Memory B cell (primary cell): ENCODE measurements at regions not wholly inside any gene's neighbourhood (a gene's known extent, or its start where the extent isn't known, plus 50 kb on each side); places are given as distances from the start of the nearest gene placed in this dataset.

Experiments used
- ATAC-seq: fragments of 150-1000 bp; cut with Tn5 transposase; 2 replicates; pipeline ENCODE4 v1.10.0; 2021; ENCODE audit warnings: low read depth, mild to moderate bottlenecking, moderate library complexity
- DNase-seq, 2 donors: peaks; one replicate each; pipeline ENCODE4 v3.0.0; 2022; ENCODE audit warnings: low spot score in 2 of 2
- H3K27ac Mint-ChIP-seq: one replicate; pipeline ENCODE4 v1.8.0; 2022; ENCODE audit warnings: mild to moderate bottlenecking, moderate library complexity, mixed read lengths
- H3K27me3 Mint-ChIP-seq: one replicate; pipeline ENCODE4 v1.8.0; 2022; ENCODE audit warnings: mixed read lengths
- H3K36me3 Mint-ChIP-seq: one replicate; pipeline ENCODE4 v1.8.0; 2022; ENCODE audit warnings: mild to moderate bottlenecking, mixed read lengths
- H3K4me1 Mint-ChIP-seq: one replicate; pipeline ENCODE4 v1.8.0; 2022; ENCODE audit warnings: mixed read lengths
- H3K4me3 Mint-ChIP-seq: one replicate; pipeline ENCODE4 v1.8.0; 2022; ENCODE audit warnings: mild to moderate bottlenecking, moderate library complexity, mixed read lengths
- H3K9me3 Mint-ChIP-seq: one replicate; pipeline ENCODE4 v1.8.0; 2022; ENCODE audit warnings: mixed read lengths

DNA sequence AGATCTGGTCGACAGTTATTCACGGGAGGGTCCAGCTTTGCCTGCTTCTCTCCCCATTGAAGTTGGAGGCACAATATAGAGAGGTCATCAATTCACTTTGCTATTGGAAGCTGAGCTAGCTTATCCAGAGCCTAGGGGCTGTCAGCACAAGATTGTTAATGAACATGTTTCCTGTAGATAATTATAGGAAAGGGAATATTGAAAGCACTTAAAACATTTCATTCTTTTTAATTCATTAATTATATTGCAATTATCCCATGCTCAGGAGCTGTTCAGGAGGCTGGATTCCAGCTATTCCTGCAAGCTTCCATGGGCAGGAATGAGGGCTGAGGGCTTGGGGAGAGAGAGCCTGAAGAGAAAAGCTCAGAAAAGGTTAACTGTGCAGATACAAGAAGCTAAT lies 153.1 kb upstream of the BRINP1 start:
- H3K27me3 Mint-ChIP-seq: no peaks in the 10 kb centered on the region
- no peak overlapping the region for H3K4me3 Mint-ChIP-seq
- DNase-seq: no peak
- ATAC-seq: no peak
- H3K4me1 Mint-ChIP-seq: no peaks in the 10 kb centered on the region
- H3K36me3 Mint-ChIP-seq: no peaks in the 10 kb centered on the region
- no peak overlapping the region for H3K27ac Mint-ChIP-seq
- H3K9me3 Mint-ChIP-seq: peaks cover 2% of the 10 kb centered on the region

DNA sequence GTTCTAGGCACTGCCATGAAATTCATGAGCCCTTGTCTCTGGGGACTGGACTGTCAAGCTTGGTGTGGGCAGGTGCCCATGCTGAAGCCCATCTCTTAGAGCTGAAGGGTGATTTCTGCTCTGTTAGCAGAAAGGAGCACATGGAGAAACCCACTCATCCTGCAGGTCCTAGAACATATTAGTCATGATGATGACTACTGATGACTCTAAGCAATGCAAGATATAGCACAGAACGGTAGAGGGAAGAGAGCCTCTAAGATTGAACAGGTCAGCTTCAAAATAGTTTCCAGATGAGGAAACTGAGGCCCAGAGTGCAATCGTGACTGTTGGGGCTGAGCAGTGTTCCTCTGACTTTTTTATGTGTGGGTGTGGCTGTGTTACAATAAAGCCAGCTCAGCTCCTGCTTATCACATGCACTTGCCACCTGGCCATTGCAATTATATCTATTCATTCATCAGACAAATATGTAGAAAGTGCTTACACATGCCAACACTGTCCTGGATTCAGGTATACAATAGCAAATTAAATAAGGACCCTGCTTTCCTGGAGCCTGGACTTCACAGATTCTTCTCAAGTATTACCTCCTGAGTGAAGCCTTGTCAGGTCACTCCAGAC lies 140.2 kb upstream of the BRINP1 start:
- no peak for ATAC-seq

DNA sequence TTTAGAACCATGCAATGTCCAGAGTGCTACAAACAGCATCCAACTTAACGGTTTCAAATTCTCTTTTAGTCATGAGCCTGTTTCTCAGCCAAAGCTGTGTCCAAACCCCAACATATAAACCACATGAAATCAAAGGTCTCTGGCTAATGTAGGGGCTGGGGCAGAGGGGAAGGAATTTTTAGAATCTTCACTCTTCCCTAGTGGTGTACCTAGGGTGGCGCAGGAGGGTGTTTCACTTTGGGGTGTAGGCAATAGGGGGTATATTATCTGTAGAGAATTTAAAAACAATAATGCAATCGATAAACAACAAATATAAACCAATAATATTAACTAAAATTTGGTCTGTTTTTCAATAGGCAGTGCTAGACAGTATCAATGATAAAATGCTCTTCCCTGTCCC lies 132.1 kb upstream of the BRINP1 start:
- H3K27ac Mint-ChIP-seq: no peak overlapping the region
- no peak for DNase-seq

More for the DNA sequence above, 140.2 kb upstream of the BRINP1 start:
- H3K27me3 Mint-ChIP-seq: no peaks in the 10 kb centered on the region
- H3K9me3 Mint-ChIP-seq: peaks cover 3% of the 10 kb centered on the region
- H3K4me1 Mint-ChIP-seq: no peaks in the 10 kb centered on the region
- no peak overlapping the region for H3K27ac Mint-ChIP-seq
- no peak overlapping the region for H3K4me3 Mint-ChIP-seq
- H3K36me3 Mint-ChIP-seq: no peaks in the 10 kb centered on the region
- no peak for DNase-seq

DNA sequence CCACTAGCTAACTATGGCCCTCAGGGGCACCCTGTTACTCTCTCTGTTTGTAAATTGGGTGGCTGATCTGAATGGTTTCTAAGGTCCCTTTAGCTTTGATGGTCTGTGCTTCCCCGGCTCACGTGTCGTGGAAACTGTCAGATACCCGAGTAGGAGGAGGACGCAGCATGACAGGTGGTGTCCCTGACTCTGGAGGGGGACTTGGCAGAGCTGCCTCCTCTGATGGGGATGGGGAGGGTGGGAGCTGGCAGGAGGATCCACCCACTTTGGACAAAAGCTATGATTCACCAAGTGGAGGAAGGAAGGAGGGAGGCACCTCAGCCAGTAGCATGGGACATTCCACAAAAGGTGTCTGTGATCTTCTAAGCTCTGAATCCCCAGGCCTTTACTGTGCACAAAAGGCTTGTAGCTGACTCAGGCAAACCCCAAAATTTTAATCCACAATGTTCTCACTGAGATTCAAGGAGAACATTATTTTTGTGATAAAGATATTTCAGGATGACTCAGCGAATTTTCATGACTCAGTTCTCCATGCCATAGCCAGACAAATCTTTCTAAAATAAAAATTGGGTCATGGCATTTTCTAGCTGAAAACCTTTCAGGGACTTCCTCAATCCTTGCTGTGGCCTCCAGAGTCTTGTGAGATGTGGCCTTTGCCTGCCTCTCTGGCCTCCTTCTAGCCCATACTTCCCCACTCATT lies 131.0 kb upstream of the BRINP1 start:
- Mint-ChIP-seq H3K36me3 (no peaks in the 10 kb centered on the region), H3K4me3 (no peak overlapping the region), H3K4me1 (no peaks in the 10 kb centered on the region), H3K27ac (no peak overlapping the region), H3K9me3 (peaks cover 6% of the 10 kb centered on the region), H3K27me3 (peaks cover 4% of the 10 kb centered on the region)
- no peak for ATAC-seq
- no peak for DNase-seq

More for the DNA sequence above, 132.1 kb upstream of the BRINP1 start:
- Mint-ChIP-seq H3K4me1 (no peaks in the 10 kb centered on the region), H3K36me3 (no peaks in the 10 kb centered on the region), H3K4me3 (no peak overlapping the region), H3K27me3 (peaks cover 4% of the 10 kb centered on the region), H3K9me3 (peaks cover 6% of the 10 kb centered on the region)
- no peak for ATAC-seq

DNA sequence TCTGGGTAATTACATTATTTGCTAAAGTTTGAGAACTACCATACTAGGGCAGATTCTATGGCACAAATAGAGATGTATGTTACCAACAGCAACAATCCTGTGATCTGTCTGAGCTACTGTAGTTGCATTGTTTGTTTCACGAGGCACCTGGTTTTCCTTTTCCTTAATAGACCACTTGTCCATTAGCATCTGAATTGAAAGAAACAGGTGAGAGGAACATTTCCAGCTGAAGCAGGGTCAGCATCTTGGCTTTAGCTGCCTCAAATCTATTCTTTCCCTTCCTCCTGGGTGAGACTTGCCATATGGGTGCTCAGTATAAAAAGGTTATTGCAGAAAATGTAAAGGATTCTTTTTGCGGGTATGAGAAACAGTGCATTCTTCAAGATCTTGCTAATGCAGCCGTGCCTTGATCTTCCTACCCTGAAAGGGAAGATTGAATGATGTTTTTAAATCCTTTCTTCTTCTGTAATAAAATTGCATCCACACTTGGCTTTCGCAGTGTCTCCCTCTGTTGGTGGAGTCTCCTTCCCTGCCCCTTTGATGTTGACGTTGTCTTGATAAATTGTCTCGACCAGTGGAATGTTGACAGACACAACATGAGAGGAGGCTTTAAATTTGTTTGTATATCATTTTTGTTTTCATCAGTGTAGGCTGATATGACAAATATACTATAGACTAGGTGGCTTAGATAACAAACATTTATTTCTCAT lies 118.0 kb upstream of the BRINP1 start:
- H3K9me3 Mint-ChIP-seq: peaks cover 3% of the 10 kb centered on the region
- ATAC-seq (no peak), DNase-seq (no peak)
- no peak overlapping the region for H3K27ac Mint-ChIP-seq
- H3K27me3 Mint-ChIP-seq: no peaks in the 10 kb centered on the region
- no peaks in the 10 kb centered on the region for H3K4me1 Mint-ChIP-seq
- no peaks in the 10 kb centered on the region for H3K36me3 Mint-ChIP-seq
- H3K4me3 Mint-ChIP-seq: no peak overlapping the region

DNA sequence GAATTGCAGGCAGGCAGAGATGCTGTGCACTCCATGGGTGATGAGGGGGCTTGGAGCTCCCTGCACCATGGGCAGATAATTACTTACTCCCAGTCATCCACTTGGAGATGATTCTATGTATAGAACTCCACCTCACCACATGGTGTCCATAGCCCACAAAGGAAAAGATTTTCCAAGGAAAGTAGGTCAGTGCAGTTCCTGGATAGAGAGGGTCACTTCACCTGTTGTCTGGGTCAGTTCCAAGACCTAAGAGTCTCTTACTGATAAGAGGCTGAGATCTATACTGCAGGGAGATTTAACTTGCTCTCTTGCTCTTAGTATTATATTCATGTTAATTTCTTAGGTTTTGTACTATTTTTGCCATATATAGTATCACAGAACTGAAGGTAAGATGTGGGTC lies 113.9 kb upstream of the BRINP1 start:
- ATAC-seq: no peak
- no peaks in the 10 kb centered on the region for H3K36me3 Mint-ChIP-seq
- DNase-seq: no peak
- no peak overlapping the region for H3K4me3 Mint-ChIP-seq
- peaks cover 2% of the 10 kb centered on the region for H3K27me3 Mint-ChIP-seq
- H3K4me1 Mint-ChIP-seq: no peaks in the 10 kb centered on the region
- H3K9me3 Mint-ChIP-seq: peaks cover 6% of the 10 kb centered on the region
- no peak overlapping the region for H3K27ac Mint-ChIP-seq

DNA sequence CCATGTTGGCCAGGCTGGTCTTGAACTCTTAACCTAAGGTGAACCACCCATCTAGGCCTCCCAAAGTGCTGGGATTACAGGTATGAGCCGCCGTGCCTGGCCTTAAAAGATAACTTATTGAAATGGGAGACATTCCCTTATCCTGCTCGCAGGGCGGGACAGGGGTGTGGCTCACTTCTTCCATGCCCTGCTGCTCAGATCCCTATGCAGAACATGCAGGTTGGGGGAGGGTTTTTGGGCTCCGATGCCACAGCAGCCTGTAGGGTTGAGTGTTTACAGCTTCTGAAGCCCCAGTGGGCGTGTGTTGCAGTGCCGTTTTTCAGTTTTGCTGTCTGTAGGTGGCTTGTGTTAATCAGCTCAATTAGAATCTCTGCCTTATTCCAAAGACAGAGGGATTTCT lies 108.0 kb upstream of the BRINP1 start:
- DNase-seq: no peak
- H3K27me3 Mint-ChIP-seq: peaks cover 2% of the 10 kb centered on the region
- no peak overlapping the region for H3K4me3 Mint-ChIP-seq
- no peaks in the 10 kb centered on the region for H3K36me3 Mint-ChIP-seq
- H3K27ac Mint-ChIP-seq: no peak overlapping the region
- no peak for ATAC-seq
- no peaks in the 10 kb centered on the region for H3K4me1 Mint-ChIP-seq
- H3K9me3 Mint-ChIP-seq: peaks cover 3% of the 10 kb centered on the region

DNA sequence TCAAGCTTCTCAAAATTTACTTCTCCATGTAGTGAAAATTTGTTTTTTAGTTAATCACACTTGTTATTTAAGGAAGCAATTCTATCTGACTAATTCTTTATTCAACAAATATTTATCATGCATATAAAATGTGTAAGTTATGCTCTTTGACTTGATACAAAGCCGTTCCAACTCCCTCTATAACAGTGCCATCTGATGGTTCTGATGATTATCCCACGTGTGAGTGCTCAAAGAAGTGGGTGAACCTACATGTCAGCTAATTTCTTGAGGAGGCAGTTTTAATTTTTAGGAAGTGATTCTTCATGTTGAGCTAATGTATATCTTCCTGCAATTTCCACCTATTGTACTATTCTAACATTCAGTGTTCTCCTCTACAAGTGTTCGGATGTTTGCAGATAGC lies 88.8 kb upstream of the BRINP1 start:
- H3K27me3 Mint-ChIP-seq: peaks cover 2% of the 10 kb centered on the region
- H3K4me1 Mint-ChIP-seq: no peaks in the 10 kb centered on the region
- ATAC-seq: no peak
- no peaks in the 10 kb centered on the region for H3K36me3 Mint-ChIP-seq
- no peak overlapping the region for H3K27ac Mint-ChIP-seq
- peaks cover 4% of the 10 kb centered on the region for H3K9me3 Mint-ChIP-seq
- no peak overlapping the region for H3K4me3 Mint-ChIP-seq
- DNase-seq: no peak

DNA sequence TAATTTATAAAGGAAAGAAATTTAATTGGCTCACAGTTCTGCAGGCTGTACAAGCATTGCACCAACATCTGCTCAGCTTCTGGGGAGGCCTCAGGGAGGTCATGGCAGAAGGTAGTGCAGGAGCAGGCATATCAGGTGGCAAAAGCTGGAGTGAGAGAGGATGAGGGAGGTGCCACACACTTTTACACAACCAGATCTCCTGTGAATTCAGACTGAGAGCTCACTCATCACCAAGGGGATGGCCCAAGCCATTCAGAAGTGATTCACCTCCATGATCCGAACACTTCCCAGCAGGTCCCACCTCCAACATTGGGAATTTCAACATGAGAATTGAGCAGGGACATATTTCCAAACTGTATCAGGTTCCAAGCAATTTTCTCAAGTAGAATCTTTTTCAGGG lies 84.7 kb upstream of the BRINP1 start:
- Mint-ChIP-seq H3K36me3 (no peaks in the 10 kb centered on the region), H3K27ac (no peak overlapping the region), H3K4me3 (no peak overlapping the region), H3K9me3 (peaks cover 4% of the 10 kb centered on the region), H3K4me1 (no peaks in the 10 kb centered on the region), H3K27me3 (peaks cover 5% of the 10 kb centered on the region)
- DNase-seq: no peak
- no peak for ATAC-seq

DNA sequence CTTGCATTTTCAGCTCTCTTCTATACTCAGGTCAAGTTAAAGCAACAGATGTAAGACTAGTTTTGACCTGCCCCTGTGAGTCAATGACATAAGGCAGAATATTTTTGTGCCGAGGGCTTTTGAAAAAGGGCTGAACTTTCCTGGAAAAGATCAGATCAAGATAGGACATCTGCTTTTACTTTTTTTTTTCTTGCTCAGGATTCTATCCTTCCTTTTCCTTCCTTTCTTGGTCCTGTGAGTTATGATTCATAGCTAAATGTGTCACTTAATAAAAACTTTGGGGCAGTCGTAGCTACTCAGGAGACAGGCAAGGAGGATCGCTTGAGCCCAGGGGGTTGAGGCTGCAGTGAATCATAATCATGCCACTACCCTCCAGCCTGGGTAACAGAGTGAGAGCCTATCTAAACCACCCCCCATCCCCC lies 84.3 kb upstream of the BRINP1 start:
- no peak overlapping the region for H3K27ac Mint-ChIP-seq
- H3K9me3 Mint-ChIP-seq: peaks cover 4% of the 10 kb centered on the region
- no peak for DNase-seq
- ATAC-seq: no peak
- peaks cover 5% of the 10 kb centered on the region for H3K27me3 Mint-ChIP-seq
- no peak overlapping the region for H3K4me3 Mint-ChIP-seq
- no peaks in the 10 kb centered on the region for H3K4me1 Mint-ChIP-seq
- no peaks in the 10 kb centered on the region for H3K36me3 Mint-ChIP-seq

DNA sequence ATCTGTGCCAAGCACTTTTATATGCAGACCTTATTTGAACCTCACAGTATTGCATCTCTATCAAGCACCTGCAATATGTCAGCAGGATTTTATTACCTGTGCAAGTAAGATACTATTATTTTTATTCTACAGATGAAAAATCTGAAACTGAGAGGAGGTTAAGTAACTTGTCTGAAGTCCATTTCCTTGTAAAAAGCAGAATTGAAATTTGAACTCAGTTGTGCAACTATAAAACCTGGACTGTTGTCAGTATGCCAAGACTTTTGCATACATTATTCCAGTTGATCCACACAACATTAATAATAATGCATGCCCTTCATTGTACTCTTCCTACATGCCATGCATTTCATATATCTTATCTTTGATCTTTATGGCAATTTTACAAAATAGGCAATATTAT lies 82.2 kb upstream of the BRINP1 start:
- no peak for ATAC-seq
- Mint-ChIP-seq H3K36me3 (no peaks in the 10 kb centered on the region), H3K4me1 (no peaks in the 10 kb centered on the region)

DNA sequence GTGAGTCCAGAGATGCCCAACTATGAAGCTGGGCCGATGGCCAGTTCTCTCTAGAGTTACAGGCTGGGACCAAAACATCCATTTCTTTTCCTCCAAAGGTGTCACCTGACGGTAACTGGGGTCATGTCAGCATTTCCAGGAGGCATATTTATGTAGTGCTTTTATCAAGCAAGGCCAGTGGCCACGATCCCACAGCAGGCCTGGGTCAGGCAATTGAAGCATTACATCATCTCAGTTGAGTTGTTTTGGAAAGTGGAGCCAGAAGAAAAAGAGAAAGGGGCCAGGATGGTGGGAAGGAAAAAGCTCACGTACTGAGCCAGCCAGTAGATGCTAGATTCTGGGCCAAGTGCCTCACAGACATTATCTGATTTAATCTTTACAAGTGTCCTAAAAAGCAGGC lies 73.9 kb upstream of the BRINP1 start:
- Mint-ChIP-seq H3K9me3 (no peaks in the 10 kb centered on the region), H3K27me3 (peaks cover 3% of the 10 kb centered on the region), H3K4me1 (no peaks in the 10 kb centered on the region), H3K27ac (no peak overlapping the region), H3K36me3 (no peaks in the 10 kb centered on the region), H3K4me3 (no peak overlapping the region)
- DNase-seq (no peak), ATAC-seq (no peak)

More for the DNA sequence above, 82.2 kb upstream of the BRINP1 start:
- DNase-seq: no peak
- Mint-ChIP-seq H3K27me3 (peaks cover 5% of the 10 kb centered on the region), H3K4me3 (no peak overlapping the region), H3K27ac (no peak overlapping the region), H3K9me3 (peaks cover 4% of the 10 kb centered on the region)

DNA sequence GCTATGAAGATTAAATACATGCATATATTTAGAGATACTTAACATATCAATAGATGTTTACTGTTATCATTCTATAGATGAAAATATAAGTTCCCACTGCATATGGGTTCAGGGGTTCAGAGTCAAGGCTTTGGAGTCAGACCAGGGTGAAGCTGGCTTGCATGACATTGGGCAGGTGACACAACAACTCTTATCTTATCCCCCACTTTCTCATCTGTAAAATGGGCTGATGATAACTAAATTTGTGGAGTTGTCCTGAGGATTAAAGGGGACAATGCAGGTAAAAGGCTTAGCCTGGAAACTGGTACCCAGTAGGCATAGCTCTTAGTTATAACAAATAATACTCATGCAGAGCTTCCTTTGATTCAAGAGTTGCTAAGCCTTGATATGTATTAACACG lies 72.6 kb upstream of the BRINP1 start:
- H3K9me3 Mint-ChIP-seq: no peaks in the 10 kb centered on the region
- peaks cover 3% of the 10 kb centered on the region for H3K27me3 Mint-ChIP-seq
- ATAC-seq: no peak
- H3K4me1 Mint-ChIP-seq: no peaks in the 10 kb centered on the region
- no peak overlapping the region for H3K4me3 Mint-ChIP-seq
- H3K27ac Mint-ChIP-seq: no peak overlapping the region
- DNase-seq: no peak
- no peaks in the 10 kb centered on the region for H3K36me3 Mint-ChIP-seq

DNA sequence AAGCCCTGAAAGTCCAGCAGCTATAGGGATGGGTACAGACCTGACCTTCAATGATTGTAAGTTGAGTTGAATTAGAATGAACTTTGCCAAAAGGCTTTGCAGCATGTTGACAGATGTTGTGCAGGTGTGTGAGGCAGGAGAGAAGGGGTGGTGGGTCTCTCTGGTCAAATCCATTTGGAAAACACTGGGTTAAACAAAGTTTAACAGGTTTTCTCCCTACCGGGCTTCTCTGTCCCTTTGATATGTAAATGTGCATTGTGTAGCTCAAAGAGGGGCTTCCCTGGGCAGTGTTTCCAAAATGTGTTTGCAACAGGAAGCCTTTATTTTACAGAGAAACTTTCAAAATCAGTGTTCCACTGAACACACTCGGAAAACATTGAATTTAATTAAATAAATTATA lies 72.1 kb upstream of the BRINP1 start:
- ATAC-seq (no peak), DNase-seq (no peak)
- H3K9me3 Mint-ChIP-seq: no peaks in the 10 kb centered on the region
- H3K27me3 Mint-ChIP-seq: peaks cover 3% of the 10 kb centered on the region
- H3K4me1 Mint-ChIP-seq: no peaks in the 10 kb centered on the region
- no peak overlapping the region for H3K27ac Mint-ChIP-seq
- H3K36me3 Mint-ChIP-seq: no peaks in the 10 kb centered on the region
- no peak overlapping the region for H3K4me3 Mint-ChIP-seq
